TTC549 (cell line): ENCODE measurements at regions not wholly inside any gene's neighbourhood (a gene's known extent, or its start where the extent isn't known, plus 50 kb on each side); places are given as distances from the start of the nearest gene placed in this dataset.
A peak's percentile ranks its signal among the peaks of the same experiment; 100 is the strongest.

Source experiments
- FAIRE-seq: peaks from 2 replicates; lab custom pipeline; 2012; peaks lifted over from hg19 to GRCh38; lab: Jason Lieb, UNC

DNA sequence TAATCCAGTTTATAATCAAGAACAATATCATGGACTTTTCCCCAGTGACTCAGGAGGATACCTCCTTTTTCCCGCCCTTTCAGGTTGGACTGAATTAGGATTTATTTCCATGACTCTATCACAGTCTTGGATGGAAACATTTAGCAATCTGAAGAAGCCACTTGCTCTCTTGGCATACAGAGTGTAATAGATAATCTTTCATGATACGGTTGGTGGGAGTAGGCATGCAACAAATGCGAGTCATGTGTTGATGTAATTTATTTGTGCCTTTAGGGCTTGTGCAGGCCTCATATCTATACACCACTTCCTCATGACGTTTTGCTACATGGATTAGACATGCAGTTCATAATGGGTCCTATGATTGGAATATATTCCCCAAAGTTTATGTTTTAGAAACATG lies 54.2 kb upstream of the MCTP2 start:
- FAIRE-seq, result no peak

DNA sequence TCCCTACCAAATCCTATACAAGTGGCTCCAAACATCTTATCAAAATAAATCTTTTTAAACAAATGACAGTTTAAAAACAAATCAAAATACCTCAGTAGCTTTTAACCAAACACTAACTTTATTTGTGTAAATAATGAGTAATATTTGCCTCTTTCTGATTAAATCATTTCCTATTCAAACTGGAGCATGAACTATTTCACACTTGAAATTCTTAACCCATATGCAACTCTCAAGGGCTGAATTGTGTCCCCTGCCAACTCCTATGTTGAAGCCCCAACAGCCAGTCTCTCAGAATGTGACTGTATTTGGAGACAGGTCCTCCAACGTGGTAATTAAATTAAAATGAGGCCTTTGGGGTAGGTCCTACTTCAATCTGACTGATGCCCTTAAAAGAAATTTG lies 55.9 kb upstream of the MCTP2 start:
- no peak for FAIRE-seq

DNA sequence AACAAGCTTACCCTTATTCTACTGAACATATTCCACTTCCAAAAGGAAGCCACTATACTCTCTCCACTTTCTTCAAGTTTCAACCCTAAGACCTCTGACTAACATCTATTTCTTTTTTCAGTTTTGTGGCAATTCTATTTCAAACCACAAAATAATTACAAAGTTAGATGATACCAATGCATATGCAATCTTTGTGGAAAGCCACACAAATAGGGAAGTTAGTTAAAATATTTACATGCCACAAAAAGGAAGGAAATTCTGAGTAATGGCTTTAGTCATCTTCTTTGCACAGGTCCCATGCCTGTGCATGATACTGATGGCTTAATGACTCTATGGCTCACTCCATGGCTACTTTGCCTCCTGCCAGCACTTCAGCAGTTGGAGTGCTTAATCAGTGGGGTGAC lies 57.0 kb upstream of the MCTP2 start:
- FAIRE-seq, result no peak

DNA sequence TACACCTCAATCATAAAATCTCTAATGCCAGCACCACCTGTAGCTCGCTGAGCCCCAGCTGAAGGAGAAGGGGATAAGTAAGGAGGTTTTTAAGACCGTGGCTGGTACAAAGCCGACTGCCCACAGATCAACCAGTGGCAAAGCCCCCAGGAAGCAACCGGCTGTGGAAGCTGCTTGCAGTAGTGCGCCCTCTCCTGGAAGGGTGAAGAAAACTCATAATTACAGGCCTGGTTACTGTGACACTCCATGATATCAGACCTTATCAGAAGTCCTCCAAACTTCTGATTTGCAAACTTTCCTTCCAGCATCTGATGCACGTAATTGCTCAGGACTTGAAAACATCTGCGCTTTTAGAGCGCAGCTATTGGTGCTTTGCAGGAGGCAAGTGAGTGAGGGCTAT lies 63.1 kb upstream of the MCTP2 start:
- no peak for FAIRE-seq

DNA sequence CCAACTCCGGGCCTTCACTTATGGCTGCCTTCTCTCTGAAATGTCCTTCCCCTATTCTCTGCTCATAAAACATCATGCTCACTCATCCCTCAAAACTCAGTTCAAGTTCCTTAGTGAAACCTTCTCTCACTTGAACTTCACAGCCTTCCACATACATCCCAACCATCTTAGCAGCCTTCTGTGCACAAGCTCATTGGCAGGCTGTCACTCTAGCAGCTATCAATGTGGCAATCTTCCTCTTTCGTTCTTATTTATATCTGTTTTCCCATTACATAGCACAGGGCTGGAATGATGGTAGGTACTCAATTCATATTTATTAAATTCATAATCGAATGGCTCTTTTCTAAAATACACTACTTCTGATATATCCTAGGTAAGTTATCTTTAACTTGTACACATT lies 66.4 kb upstream of the MCTP2 start:
- FAIRE-seq, result no peak

DNA sequence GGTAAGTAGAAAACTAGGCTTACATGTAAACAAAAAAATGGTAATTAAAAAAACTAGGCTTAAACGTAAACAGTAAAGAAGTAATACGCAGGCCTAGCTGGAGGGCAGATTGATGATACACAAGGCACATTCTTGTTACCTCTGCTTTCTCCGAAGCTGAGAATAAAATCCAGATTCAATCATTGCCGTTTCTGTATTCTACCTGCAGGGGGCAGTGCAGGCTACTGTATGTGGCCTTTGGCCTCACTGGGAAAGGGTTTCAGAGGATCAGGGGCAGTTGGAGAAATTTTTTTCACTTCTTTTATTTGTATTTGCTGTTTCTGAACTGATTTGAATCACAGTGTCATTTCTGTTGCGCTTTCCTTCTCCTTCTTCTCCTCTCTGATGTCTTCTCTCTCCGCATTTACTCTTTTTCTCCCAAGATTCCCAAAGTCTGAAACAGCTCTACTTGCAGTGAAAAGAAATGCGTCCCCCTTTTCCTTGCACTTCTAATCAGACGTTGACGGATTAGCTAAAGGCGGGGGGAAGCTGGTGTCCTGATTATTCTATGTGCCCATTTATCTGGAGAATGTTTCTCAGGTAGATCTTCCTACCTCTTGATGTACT lies 67.1 kb upstream of the MCTP2 start:
- FAIRE-seq, result peak; percentile 85

DNA sequence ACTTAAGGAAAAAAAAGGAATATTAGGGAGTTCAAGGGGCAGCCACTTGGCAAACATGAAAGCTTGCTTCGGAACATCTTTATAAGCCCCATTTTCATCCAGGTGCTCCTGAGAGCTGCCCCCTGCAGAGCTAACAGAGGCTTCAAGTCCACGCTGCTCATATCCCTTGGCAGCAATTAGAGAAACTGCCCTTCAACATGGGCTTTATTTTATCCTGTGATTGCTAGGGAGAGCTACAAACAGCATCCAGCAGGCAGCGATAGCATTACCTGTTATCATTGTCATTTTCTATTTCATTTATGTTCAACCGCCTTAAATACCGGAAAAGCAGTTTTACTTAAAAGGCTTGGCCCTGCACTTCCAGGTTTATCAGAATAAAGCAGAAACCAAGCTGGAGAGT lies 68.4 kb upstream of the MCTP2 start:
- FAIRE-seq, result no peak

DNA sequence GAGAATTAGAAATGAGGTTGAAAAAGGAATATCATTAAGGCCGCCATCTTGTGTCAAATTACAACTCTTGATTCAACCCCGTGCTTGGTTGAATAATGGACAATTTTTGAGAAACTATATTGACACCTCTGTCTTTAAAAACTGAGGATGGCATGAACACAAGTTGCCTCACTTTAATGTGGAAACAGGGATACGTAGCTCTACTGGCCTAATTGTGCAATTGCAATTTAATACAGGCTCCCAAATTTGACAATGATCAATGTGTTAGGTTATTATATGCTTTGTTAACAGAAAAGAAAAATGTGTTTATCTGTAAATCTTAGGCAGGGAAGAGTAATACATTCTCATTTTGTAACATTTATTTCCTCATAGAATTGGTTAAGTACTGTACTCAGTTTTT lies 77.1 kb upstream of the MCTP2 start:
- FAIRE-seq, result no peak

DNA sequence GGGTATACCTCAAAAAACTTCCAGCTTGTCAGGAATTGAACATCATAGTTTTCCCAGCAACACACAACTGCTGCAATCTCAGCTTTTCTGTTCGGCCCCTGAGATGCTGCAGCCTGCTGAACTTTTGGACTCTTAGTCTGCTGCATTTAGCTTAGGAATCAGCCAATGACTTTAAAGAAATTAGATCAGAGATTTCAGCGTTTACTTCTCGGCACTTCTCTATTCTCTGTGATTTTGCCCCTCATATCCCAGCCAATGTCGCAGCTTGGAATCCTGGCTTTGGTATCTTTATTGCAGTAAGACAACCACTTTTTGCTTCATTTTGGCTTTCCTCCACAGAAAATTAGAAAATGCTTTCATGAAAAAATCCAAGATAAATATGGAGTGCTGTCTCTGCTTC lies 86.3 kb upstream of the MCTP2 start:
- FAIRE-seq, result no peak

DNA sequence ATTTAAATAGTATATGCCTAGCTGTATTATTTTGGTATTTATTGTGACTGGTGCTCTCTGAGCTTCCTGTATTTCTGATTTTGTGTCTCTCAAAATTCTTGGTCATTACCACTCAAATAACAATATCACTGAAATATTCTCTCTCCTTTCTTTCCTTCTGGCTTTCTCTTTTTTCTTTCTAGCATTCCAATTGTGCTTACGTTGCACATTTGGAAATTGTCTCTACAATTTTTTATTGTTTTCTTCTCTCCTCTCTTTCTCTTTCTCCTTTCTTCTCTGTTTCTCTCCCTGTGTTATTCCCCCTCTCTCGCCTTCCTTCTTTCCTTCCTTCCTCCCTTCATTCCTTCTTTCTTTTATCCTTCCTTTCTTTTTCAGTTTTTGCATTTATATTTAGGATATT lies 89.6 kb upstream of the MCTP2 start:
- no peak for FAIRE-seq

DNA sequence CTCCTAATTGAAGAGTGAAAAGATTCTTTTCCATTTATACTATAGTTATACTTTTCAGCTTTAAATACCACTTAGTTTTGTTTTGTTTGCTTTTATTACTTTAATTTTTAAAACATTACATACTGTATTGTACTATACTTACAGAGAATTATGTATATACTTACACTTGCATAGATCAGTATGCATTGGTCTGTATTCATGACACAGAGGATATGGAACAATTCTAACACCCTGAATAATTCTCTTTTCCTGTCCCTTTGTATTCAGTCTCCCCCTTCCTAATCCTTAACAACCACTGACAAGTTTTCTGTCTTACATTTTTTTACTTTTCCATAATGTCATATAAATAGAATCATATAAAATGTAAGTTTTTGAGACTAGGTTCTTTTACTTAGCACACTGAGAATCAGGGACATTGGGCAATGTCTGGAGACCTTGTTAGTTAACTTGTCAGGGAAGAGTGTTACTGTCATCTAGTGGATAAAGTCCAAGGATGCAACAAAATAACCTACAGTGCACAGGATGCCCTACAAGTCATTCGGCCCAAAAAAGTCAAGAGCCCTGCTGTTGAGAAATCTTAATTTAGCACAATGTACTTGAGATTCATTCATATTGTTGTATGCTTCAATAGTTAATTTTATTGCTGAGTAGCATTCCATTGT lies 95.7 kb upstream of the MCTP2 start:
- no peak for FAIRE-seq

DNA sequence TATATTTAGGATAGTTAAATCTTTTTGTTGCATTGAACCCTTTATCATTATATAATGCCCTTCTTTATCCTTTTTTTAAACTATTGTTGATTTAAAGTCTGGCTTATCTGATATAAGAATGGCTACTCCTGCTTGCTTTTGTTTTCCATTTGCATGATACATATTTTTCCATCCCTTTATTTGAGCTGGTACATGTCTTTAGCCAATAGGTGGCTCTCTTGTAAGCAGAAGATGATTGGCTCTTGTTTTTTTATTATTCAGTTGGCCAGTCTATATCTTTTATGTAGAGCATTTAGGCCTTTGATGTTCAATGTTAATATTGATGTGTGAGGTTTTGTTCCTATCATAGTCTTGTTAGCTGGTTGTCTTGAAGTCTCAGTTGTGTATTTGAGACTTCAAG lies 99.5 kb upstream of the MCTP2 start:
- FAIRE-seq, result no peak

DNA sequence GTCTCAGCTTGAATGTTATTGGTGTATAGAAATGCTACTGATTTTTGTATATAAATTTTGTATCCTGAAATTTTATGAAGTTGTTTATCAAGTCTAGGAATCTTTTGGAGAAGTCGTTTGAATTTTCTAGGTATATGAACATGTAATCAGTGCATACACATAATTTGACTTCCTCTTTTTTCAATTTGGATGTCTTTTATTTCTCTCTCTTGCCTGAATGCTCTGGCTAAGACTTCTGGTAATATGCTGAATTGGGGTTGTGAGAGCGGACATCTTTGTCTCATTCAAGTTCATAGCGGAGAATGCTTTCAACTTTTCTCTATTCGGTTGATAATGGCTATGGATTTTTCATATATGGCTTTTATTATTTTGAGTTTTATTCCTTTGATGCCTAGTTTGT lies 100.9 kb upstream of the MCTP2 start:
- no peak for FAIRE-seq

DNA sequence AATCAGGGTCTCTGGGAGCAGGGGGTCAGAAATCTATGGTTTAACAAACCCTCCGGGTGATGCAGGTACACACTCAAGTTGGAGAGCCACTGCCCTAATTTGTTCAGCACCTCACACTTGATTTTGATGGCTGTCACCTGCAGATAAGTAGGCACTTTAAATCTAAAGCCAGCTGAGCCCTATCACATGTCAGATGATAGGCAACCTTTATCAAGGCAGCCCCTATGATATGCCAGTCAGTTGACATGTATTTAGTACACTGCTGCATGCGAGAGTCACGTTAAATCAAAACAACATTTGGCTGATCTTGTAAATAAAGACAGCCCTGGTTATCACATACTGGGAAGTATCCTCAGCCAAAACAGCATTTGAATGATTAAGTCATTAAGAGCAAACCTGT lies 104.4 kb upstream of the MCTP2 start:
- FAIRE-seq, result no peak

DNA sequence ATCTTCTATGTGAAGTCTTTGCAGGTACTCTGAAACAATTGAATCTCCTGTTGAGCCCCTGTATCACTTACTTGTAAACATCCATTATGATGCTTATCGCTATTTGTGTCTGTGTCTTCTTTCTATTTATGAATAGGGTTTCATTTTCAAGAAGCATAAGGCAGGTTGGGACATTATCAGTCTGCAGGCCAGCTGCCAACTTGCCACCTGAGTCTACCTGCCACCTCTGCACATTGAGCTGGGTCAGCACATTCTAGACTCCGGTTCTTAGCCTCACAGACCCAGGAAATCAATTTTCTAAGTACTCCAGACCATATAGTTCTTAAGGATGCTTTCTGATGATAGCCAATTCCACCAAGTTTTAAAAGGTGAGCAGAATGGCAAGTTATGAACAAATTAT lies 105.7 kb upstream of the MCTP2 start:
- no peak for FAIRE-seq

DNA sequence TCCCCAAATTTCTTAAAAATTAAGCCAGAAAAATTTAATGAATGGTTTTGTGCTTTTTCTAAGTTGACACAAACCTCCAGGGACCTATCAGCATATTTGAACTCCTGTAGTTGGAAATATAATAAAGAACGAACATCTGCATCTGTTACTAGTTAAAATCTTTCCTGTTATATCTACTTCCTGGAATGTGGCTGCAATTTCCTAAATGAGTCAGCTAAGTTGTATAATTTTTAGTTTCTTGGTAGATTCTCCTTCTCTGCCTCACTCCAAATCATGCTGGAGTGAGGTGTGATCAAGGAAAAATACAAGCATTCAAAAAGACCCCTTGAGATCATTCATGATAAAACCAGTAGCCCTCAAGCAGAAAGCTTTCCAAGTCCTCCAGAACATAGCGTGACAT lies 106.2 kb upstream of the MCTP2 start:
- no peak for FAIRE-seq

DNA sequence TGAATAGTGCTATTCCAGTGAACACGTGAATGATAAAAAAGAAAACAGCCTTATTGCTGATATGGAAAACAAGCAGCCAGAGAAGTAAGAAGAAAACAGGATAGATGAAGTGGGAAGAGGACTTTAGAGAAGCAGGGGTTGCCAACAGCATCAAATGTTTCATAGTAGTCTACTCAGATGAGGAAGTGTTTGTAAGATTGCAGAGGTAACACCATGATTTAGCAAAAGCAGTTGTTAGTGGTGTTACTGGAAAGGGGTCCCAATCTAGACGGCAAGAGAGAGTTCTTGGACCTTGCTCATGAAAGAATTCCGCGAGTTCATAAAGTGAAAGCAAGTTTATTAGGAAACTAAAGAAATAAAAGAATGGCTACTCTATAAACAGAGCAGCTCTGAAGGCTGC lies 108.8 kb upstream of the MCTP2 start:
- FAIRE-seq, result no peak

DNA sequence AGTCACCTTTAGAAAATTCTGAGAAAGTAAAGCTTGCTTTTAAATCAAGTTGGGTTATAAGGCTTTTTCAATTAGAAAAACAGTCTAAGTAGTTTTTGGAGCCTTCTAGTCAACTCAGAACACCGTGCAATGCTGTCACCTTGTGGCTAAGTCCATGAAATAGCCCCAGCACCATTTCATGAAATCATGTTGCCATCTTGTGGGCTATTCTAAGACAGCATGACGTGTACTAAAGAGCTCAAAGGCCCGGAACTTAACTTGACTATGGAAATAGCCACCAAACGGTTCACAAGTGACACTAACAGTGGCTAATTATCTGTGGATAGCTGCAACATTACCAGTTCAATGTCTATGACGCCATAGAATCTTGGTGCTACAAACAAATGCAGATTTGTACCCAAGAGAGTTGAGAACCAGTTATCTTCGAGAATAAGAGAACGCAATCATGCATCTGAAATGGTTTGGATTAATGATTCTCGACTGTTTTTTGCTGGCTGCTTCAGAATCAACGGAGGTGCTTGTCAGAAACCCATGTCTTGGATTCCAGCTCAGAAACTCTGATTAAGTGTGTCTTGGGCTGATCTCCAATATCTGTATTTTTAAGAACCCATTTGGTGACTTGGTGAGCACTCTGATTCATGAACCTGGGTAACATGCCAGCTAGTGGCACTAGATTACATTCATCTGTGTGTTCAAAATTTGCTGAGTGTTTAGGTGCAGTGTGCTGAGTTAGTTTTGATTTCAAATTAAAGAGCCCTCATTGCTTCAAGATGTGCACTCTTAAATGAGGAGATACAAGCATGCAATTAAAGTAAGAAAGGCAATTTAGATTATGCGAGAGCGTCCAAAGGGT lies 111.2 kb upstream of the MCTP2 start:
- peak; percentile 90 for FAIRE-seq

DNA sequence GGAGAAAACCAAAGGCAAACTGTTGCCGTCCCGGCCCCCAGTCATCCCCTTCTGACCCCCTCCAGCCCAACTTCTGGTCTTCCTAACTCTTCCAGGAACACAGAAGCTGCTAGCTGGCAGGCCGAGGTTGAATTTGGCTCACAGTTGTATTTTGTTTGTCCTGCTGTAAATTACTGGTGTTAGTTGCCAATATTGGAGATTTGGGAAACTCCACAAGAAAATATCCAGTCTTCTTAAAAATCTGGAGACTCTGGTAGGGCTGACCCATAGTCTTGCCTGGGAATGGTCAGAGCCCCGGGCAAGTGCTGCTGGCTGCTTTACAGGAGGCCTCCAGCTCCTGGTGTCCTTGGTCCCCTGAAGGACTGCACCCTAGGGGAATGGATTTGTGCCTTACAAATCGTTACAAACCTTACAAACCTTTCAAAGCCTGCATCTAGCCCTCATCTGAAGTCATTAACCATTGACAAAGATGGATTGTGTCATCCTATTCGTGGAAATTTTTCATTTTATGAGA lies 112.0 kb upstream of the MCTP2 start:
- no peak for FAIRE-seq

DNA sequence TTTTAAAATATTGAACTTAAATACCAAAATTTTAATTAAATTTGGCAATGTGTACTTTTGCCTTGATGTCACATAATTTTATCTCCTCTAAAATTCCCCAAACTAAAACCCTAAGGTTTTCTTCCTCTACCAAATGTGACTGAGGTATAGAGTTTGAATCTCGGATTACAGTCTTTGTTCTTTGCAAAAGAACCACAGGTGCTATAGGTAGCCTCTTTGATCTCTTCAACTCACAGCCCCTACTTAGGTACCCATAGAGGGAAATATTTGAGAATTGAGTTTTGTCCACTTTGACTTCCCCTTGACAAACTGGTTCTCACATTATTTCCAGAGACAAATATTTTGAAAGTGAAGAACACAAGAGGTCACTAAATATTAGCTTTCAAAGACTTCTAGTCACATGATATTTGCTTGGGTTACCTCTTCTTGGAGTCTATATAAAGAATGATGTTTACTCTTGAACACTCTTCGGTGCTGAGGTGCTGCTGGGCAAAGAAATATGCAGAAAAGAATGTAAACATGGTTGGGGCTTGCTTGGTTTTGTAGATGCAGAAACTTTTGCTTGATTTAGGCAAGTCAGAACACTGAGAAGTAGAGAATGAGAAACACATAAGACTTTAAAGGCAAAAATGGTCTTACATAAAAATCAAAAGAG lies 120.8 kb upstream of the MCTP2 start:
- no peak for FAIRE-seq

DNA sequence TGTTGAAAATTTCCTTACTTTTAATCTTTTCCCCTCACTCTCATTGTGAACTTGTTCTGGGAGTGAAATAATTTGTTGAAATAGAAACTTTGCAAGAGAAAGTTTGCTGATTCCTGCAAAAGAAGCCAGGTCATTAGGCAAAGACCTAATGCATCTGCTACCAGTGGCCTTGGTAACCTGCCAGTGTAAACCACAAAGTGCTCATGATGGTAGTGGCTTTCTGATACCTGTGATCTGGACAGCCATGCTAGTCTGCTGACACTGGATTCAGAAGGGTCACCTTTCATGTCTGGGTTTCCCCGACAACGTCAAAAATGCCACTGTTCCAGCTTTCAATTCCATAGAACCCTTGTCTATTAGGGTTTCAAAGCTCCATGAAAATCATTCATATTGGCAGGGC lies 123.7 kb upstream of the MCTP2 start:
- no peak for FAIRE-seq

DNA sequence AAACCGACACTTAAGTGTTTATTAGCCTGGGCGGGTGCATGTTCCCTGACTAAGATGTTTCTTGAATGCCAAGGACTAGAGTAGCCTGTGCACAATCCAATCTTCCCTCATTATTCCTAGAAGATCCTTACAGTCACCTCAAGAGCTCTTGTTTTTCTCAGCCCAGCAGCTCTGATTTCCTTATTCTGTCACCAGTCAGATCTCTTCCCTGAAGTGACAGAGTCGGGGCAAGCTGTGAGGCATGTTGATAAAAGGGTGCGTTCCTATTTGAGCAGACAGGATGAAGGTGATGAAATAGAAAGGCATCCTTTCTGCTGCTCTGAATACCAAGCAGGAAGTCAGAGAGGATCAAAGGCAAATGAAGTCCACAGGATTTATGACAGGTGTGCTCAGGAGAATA lies 125.6 kb upstream of the MCTP2 start:
- no peak for FAIRE-seq

DNA sequence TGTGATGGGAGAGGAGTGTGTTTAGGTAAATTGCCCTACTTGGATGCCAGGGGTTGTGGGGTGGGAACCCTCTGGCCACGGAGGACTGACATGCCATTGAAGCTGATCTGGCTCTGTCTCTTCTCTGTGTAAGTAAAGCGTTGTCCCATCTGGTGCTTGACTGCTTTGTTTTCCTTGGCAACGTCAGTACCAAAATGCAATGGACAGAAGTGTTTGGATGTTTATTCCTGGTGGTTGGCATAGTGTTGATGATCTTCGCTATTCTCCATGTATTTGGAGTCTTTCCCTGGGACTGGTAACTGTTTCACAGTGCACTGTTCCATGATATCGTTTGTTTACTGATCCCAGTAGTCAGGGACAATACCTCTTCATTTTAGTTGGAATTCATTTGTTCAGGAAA lies 130.5 kb upstream of the MCTP2 start:
- no peak for FAIRE-seq
